GM12892 (cell line): ENCODE measurements at regions not wholly inside any gene's neighbourhood (a gene's known extent, or its start where the extent isn't known, plus 50 kb on each side); places are given as distances from the start of the nearest gene placed in this dataset.

Experiments
- POLR2A ChIP-seq: IDR thresholded peaks from 2 replicates; pipeline ENCODE4 v1.6.1; 2011; ENCODE audit warnings: low read depth, low read length, control low read depth
- POLR2AphosphoS5 ChIP-seq: IDR thresholded peaks from 2 replicates; pipeline ENCODE4 v1.6.1; 2011; ENCODE audit warnings: low read depth, low read length, control low read depth
- TAF1 ChIP-seq: IDR thresholded peaks from 2 replicates; pipeline ENCODE4 v1.6.1; 2011; ENCODE audit warnings: low read depth, mild to moderate bottlenecking, control low read depth, low read length, borderline replicate concordance

DNA sequence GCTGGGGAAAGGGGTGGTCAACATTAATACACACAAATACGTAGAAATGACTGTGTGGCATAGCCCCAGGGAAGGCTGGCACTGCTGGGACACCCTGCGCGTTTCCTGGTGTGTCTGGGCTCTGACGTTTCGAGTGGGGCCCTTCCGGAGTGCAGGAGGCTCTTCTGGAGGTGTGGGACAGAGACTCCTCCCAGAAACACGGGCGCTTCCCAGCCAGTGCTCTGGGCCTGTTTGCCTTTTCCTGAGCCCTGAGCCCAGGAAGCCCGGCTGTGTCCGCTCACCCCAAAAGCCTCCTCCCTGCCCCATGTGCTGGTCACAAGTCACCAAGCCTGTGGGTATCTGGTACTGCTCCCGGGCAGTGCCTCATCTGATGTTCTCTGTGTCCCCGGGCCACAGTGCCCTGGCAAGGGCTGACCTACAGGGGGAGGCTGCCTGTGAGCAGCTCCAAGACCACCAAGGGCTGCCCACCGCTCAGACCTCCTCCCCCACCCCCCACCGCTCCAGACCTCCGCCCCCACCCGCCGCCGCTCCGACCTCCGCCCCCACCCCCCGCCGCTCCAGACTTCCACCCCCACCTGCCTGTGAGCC, 1133.3 kb downstream of the BRD1 start:
- no peak for TF ChIP-seq POLR2A
- no peak for TF ChIP-seq TAF1
- no peak for TF ChIP-seq POLR2AphosphoS5
